GM21576 (cell line): ENCODE measurements at regions not wholly inside any gene's neighbourhood (a gene's known extent, or its start where the extent isn't known, plus 50 kb on each side); places are given as distances from the start of the nearest gene placed in this dataset.
"Not testable (repeated sequence)": the region's sequence is repeated elsewhere in the genome, so short reads cannot be mapped to it uniquely, and the experiment has no call there.

Source experiments
- ATAC-seq: cut with Tn5 transposase; IDR thresholded peaks from one replicate; pipeline ENCODE4 v1.9.1; 2021; ENCODE audit warnings: mild to moderate bottlenecking, moderate library complexity; ENCODE audit not compliant: unreplicated experiment

GRCh38 chr18:22563164-22563583 lies 145.5 kb upstream of the CTAGE1 start:
- ATAC-seq = peak; percentile 59

- ATAC-seq = no peak
Measured at GRCh38 chr18:22564036-22564435, 146.3 kb upstream of the CTAGE1 start.

- ATAC-seq = no peak
Measured at GRCh38 chr18:22566703-22567420, 149.1 kb upstream of the CTAGE1 start.

- ATAC-seq = no peak
Measured at GRCh38 chr18:22567794-22568193, 150.1 kb upstream of the CTAGE1 start.

GRCh38 chr18:22570492-22570891 lies 152.8 kb upstream of the CTAGE1 start:
- no peak for ATAC-seq

GRCh38 chr18:22572341-22572740 lies 154.6 kb upstream of the CTAGE1 start:
- ATAC-seq = no peak

- no peak for ATAC-seq
Measured at GRCh38 chr18:22579271-22579670, 161.6 kb upstream of the CTAGE1 start.

GRCh38 chr18:22585333-22585732 lies 167.6 kb upstream of the CTAGE1 start:
- ATAC-seq = no peak

GRCh38 chr18:22585821-22586220 lies 168.1 kb upstream of the CTAGE1 start:
- ATAC-seq = no peak

- no peak for ATAC-seq
Measured at GRCh38 chr18:22591222-22591621, 173.5 kb upstream of the CTAGE1 start.

- ATAC-seq = no peak
Measured at GRCh38 chr18:22594155-22594690, 176.5 kb upstream of the CTAGE1 start.

GRCh38 chr18:22601481-22601880 lies 183.8 kb upstream of the CTAGE1 start:
- ATAC-seq = no peak

GRCh38 chr18:22602456-22602855 lies 184.7 kb upstream of the CTAGE1 start:
- ATAC-seq = not testable (repeated sequence)

GRCh38 chr18:22603902-22604301 lies 186.2 kb upstream of the CTAGE1 start:
- no peak for ATAC-seq

GRCh38 chr18:22604390-22604985 lies 186.8 kb upstream of the CTAGE1 start:
- ATAC-seq = no peak

GRCh38 chr18:22604986-22605421 lies 187.3 kb upstream of the CTAGE1 start:
- ATAC-seq = no peak

GRCh38 chr18:22605736-22606135 lies 188.0 kb upstream of the CTAGE1 start:
- ATAC-seq = no peak

GRCh38 chr18:22606563-22607283 lies 189.0 kb upstream of the CTAGE1 start:
- no peak for ATAC-seq

- no peak for ATAC-seq
Measured at GRCh38 chr18:22607284-22607635, 189.5 kb upstream of the CTAGE1 start.

GRCh38 chr18:22608847-22609246 lies 191.1 kb upstream of the CTAGE1 start:
- no peak for ATAC-seq

- ATAC-seq = no peak
Measured at GRCh38 chr18:22609642-22610041, 191.9 kb upstream of the CTAGE1 start.
